Fibroblast of skin of abdomen (primary cell): ENCODE measurements at regions not wholly inside any gene's neighbourhood (a gene's known extent, or its start where the extent isn't known, plus 50 kb on each side); places are given as distances from the start of the nearest gene placed in this dataset.

Source experiments
- DNase-seq: peaks from one replicate; pipeline ENCODE4 v3.0.0-alpha.2; 2013

DNA sequence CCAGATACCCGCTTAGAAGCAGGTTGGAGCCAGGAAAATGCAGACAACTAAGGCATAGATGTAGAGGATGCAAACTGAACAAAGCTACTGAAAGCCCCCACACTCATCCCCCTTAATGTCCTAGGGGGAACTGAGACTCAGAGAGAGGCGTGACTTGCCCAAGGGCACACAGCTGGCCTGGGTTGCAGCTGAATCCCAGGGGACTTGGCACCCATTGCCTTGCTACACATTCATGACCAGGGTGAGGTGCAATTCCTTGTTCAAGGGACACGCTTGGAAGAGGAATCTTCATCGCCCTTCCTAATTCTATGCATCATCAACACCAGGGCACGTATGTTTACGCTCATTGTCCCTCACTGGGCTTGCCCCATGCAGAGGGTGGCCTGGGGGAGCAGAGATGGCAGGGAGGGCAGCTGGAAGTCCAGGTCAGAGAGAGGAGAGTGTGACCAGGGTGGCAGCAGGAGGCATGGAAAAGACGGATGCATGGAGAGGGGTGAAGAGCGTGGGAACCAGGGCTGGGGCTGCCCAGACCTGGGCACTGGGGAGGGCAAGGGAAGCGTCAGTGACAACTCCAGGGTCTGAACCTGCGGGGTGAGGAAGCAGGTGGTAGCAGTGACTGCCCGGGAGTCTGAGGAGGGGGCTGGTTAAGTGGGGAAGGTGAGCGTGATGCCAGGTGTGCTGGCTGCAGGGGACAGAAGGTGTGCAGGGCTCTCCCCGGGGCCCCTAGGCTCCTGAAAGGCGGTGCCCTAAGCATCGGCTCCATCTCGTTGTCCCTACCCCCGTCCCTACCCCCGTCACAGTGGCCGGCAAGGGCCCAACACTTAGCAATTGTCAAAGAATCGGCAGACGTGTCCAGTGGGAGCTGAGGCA, 267.1 kb upstream of the TNRC6C start:
- DNase-seq, result no peak

DNA sequence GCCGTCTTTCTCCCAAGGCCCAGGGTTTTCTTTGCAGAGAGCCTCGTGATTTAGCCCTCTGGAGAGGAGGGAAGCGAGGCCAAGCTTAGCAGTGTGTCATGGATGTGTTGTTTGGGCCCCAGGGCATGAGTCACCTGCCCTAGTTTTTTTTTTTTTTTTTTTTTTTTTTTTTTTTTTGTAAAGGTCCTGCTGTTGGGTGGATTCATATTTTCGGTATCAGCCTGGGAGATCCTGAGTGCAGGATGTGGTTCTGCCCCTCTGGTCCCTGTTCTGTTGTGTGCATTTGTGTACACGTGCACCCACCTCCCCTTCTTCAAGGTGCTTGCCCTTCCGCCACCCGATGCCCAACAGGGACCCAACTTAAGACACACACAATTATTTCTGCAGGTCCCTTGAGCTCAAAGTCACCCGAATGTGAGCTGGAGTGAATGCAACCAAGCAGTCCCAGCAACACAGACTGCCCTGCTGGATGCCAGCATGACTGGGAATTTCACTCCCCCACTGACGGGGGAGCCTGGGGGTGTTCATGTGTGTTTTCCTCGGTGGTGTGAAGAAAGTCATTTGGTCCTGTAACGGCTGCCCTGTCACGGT, 265.8 kb upstream of the TNRC6C start:
- DNase-seq, result no peak

DNA sequence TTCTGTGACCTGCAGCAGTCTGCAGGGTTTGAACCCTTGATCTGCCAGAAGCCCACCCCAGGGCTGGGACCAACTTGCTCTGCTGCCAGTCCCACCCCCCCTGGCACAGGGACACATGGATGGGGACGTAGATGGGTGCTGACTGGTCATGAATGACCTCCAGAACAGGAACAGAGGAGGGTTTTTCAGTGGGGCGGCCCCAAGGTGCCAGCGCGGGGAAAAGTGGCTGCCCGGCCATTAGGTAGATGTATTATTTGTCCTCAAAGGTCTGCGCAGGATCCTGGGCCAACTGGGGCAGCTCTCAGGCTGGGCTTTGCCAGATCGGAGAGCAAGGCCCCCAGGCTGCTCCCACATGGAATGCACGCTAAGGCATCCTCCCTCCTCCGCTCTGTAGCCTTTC, 265.2 kb upstream of the TNRC6C start:
- no peak for DNase-seq

DNA sequence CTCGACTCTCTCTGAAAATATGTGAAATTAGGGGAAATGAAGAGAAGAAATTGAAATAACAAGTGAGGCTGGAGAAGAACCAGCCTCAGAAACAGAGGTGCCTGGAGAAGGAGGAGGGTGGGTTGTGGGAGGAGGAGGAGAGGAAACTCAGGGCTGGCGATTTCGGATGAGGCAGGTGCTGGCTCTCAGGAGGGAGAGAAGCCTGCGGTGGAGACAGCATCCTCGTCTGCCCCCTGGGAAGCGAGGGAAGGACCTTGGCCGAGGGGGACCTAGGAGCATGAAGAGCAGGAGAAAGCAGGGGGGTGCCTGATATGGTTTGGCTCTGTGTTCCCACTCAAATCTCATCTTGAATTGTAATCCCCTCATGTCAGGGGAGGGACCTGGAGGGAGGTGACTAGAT, 264.7 kb upstream of the TNRC6C start:
- DNase-seq, result no peak

DNA sequence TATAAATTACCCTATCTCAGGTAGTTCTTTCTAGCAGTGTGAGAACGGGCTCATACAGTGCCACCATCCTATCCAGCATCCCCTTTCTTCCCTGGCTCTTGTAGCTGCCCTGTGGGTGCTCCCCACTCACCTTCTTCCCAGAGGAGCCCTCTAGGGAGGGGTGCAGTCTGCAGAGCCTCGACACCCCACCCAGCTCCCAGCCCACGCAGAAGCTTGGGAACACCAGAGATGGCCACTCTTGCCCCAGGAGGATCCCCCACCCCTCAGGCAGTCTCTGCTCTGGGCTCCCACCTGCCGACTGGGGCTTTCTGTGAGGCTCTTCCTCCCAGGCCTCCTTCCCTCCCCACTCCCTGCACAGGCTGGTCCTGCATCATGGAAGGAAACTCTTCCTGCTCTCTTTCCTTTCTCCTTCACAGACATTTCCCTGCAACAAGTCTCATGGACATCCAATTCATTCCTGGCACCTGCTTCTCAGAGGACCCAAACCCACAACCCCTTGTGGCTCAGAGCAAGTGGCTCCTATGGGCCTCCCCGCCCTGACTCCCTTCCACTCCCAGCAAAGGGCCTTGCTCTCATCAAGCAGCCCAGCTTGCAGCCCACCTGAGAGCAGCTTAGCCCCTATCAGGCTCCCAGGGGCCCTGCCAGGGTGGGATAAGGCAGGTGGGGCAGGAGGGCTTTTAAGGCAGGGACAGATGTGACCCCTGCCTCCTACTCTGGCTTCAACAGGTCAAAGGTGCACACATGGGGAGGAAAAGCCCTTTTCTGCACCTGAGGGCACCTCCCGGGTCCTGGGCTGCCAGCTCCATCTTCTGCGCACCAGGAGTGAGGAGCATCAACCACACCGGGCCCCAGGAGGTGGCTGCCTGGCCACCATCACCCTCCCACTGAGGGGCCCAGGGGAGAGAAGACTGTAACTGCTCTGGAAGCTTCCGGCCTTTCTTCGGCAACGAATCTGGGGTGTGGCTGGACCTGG, 263.8 kb upstream of the TNRC6C start:
- DNase-seq, result no peak

DNA sequence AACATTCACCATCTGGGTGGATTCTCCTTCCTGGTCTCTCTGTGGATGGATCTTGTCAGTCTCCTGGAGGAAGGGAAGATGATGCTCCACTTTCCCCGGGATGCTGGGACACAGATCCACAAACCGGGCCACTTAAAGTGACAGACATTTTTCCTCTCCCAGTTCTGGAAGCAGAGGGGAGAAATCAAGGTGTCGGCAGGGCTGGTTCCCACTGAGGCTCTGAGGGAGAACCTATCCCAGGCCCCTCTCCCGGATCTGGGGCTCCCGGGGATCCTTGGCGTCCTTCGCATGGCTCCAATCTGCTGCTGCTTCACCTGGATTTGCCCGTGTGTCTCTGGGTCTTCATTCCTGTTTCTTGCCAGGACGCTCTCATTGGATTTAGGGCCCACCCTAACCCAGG, 263.1 kb upstream of the TNRC6C start:
- no peak for DNase-seq

DNA sequence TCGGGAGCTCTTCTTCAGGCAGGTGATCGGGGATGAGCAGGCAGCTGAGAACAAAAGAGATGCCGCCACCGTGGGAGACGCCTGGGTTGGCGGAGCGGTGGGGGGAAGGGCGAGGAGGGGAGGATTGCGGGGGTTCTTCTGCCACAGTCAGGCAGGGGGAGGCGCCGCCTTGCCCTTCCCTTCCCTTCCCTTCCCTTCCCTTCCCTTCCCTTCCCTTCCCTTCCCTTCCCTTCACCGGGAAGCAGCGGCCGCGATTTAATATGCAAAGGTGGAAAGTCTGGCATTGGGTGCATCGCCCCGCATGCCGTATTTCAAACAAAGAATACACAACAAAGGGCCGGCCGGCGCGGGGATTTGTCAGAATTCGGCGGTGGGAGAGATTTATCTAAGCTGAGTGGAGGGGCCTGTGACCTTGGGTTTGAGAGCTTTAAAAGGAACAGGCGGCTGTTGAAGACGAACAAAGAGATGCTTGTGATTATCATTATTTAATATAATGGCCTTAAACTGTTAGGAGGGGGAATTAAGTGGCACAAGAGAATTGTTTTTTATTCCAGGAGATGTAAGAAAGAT, 262.3 kb upstream of the TNRC6C start:
- DNase-seq, result no peak

DNA sequence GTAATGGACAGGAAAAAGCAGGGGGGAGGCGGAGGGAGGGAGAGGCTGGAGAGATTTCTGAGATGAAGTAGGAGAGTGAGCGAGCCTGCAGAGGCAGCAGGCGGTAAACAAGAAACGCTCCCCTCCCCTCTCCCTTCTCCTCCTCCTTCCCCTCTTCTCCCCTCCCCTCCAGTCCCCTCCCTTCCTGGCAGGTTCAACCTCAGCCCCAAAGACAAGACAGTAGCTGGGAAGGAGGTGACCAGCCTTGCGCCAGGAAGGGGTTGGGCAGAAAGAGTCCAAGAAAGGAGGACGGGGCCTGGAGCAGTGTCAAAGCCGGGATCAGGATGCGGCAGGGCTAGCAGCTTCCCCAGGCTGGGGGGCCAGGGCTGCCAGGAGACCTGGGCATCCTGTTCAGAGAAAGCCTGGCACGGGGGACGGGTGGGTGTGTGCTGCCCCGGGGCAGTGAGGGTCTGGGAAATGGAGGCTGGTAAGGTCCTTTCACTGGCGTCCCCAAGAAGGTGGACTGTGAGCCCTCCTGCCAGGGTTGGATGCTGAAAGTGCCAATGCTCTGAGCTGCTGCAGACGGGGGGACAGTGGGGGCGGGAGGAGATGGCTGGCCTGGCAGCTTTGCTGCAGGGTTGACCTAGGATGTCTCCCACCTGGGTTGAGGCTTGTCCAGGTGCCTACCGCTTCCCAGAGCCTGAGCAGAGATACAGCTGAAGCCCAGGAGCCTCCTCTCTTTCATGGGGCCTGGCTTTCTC, 261.6 kb upstream of the TNRC6C start:
- no peak for DNase-seq

DNA sequence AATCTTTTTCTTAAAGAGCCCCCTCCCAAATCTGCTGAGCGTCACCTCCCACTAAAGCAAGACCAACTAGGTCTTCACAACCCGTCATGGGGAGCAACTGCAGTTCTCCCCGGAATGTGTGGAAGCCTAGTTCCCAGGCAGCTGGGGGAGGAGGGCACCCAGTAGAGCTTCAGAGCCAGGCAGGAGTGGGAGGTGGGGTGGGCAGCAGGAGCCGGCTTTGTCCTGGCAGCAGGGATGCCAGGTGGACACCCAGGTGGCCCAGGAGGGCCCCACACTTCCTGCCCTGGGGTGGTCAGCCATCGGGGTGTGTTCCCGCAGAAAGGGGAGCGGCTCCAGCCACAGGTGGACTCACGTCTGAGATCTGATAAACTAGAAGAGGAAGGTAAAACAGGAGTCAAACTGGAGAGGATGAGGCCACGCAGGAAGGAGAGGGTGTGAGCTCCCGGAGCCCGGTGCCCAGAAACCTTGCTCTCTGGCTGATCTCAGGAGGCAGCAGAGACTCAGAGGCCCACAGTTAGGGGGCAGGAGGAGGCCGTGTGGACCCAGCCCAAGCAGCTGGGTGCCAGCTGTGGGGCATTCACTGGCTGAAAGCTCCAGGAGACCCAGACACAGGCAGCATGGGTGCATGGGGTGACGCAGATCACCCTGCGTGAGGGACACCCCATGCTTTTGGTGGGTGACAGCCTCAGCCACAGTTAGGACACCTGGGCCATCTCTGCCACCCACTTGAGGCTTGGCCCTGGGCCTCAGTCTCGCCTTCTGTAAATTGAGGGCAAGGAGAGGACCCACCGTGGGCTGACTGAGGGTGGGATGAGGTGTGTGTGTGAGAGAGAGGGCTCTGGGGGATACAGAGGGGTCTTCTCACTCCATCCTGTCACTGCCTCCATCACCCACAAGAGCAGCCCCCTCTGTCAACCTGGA, 260.8 kb upstream of the TNRC6C start:
- DNase-seq, result no peak

DNA sequence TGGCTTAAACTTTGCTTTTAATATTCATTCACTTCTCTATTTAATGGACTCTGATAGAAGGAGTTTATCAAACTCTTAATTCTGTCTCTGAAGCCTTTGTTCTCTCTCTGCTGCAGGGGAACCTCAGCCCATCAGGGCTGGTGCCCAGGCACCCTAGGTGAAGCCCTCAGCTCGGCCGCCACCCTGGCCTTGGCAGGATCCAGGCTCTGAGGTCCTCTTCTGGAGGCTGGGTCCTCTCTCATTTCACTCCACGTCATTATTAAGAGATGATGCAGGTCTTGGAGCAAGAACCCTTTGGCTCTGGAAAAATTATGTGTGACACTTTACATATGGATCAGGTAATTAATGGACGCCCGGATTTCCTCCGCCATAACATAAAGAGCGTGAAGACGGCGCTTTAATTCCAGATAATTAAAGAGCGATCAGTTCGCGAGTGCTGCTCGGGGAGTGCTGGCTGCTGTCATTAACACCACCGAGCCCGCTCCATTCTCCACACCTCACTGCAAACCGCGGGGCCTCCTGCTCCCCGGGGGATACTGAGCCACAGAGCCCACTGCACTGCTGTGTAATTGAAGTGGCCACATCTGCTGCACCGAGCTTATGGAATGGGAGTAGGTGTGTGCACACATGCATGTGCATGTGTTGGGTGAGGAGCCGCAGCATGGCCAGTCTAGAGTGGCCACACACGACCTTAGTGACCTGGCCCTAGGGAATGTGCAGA, 259.4 kb upstream of the TNRC6C start:
- DNase-seq, result no peak

DNA sequence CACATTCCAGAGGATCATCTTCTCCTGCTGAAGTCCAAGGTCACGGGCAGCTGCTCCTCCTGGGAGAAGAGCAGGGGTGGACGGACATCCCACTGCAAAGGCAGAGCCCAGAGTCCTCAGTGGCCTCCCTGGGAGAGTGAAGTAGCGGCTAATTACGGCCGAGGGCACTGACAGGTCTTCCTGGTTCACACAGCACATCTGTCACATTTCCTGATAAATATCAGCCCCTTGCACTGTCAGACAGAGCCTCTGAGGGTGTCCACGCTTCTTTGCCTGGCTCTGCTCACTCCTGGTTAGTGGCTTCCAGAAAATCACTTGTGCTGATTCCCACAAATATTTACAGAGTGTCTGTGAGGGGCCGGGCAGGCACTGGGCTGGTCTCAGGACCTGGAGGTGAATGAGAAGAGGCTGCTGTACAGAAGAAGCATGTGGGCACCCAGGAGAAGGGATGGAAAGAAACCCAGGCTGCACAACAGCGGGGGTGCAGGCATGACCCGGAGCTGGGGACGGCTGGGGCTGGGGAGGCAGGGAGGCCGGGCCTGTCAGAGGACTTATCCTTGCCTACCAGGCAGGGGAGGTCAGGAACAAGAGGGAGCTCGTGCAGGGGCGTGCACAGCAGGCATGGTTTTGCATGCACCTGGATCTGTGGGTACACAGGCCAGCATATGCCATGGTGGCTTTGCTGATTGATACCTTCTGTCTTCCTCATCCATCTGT, 258.2 kb upstream of the TNRC6C start:
- no peak for DNase-seq

DNA sequence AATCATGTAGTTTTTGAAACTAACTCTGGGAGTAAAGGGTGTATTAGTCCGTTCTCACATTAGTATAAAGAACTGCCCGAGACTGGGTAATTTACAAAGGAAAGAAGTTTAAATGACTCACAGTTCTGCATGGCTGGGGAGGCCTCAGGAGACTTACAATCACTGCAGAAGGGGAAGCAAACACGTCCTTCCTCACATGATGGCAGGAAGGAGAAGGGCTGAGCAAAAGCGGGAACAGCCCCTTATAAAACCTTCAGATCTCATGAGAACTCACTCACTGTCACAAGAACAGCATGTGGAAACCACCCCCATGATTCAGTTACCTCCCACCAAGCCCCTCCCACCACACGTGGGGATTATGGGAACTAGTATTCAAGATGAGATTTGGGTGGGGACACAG, 256.5 kb upstream of the TNRC6C start:
- no peak for DNase-seq

DNA sequence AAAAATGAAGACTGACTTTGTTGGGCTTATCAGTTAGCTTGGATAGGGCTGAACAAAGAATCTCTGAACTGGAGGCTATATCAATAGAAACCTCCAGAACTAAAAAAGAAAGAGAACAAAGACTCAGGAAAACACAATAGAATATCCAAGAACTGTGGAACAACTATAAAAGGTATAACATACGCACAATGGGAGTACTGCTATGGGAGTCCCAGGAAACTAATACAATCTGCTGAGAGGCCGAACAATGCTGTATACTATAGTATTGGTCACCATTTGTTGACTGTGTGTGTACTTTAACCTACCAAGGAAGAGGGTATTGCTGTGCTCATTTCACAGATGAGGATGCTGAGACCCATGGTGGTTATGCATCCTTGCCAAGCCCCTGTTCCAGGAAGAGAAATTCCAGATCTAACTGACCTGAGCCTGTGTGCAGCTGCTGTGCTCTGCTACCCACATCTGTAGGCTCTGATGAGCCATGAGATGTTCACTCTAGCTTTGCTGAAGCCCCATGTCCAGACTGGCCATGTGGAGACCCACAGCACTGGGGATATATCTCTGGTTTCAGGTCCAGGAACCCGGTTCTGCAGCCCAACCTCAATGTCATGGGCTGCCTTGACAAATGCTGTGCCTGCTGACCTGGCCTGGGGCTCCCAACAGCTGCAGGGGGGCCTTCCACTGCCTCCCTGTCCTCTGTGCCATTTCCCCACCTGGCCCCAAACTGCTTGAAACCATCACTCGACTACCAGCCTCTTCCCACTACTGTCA, 254.3 kb upstream of the TNRC6C start:
- no peak for DNase-seq

DNA sequence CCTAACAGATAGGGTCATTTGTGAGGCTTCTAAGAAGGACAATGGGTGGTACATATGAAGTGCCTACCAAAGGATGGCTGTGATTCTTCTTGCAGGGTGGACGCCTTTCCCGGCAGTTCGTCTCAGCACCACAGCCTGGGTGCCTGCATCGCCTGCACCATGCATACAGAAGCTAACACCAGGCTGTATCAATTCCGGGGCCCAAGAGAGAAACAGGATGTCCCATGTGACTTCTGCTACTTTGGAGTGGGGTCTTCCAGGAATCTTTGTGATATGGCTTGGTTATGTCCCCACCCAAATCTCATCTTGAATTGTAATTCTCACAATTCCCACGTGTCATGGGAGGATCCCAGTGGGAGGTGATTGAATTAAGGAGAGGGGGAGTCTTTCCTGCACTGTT, 251.6 kb upstream of the TNRC6C start:
- DNase-seq, result no peak

DNA sequence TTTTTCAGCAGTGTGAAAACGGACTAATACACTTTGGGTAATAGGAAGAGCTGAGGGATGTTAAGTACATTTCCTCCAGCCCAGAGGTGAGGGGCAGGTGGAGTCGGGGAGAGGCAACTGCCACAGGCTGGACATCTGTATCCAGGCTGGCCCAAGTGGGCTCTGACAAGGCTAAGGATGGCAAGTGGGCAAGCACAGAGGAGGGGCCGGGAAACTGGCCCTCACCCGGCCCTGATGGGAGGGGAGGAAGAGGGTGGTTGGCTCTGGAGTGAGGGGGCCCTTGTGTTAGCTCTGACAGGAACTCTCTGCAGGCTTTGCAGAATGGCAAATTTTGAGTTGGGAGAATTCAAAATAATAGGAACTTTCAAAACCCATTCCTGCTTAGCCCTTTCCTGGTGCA, 251.0 kb upstream of the TNRC6C start:
- DNase-seq, result no peak

DNA sequence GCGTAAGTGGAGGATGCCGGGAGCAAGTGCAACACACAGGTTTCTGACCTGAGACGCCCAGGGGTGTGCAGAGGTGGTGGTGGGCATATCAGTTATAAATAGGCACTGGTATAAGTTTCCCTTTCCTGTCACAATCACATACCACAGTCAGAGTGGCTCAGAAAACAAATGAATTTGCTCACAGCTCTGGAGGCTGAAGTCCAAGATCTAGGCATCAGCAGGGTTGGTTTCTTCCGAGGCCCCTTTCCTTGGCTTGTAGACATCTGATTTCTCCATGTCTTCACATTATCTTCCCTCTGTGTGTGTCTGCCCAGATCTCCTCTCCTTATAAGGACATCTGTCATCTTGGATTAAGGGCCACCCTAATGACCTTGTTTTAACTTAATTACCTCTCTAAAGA, 250.5 kb upstream of the TNRC6C start:
- no peak for DNase-seq

DNA sequence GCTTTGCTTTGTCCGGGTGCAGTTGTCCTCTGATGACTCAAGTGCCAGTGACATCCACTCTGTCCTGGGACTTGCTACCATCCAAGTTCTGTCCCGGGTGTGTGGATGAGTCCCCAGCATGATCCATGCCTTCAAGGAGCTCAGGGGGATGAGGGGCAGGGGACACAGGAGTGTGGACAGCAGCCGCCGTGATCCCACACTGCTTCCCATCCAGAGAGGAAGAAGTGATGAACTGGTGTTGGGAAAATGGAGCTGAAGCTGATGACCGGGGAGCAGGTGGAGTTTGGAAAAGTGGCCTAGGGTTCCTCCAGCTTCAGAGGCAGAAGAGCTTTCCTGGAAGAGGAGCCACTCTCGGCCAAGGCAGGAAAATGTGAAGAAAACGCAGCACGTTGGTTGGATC, 249.6 kb upstream of the TNRC6C start:
- DNase-seq, result no peak

DNA sequence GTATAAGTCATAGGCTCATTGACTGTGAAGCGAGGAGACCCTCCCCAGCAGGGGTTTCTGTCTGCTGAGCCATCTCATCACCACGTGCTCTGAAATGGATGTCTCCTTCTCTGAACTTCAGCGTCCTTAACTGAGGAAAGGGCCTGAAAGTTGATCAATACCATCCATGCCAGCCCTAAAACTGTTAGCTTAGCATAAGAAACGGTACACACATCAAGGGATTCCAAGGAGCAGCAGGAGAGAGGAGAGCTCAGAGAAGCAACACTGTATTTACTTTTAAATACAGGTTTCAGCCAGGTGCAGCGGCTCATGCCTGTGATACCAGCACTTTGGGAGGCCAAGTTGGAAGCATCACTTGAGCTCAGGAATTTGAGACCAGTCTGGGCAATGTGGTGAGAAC, 248.9 kb upstream of the TNRC6C start:
- DNase-seq, result no peak

DNA sequence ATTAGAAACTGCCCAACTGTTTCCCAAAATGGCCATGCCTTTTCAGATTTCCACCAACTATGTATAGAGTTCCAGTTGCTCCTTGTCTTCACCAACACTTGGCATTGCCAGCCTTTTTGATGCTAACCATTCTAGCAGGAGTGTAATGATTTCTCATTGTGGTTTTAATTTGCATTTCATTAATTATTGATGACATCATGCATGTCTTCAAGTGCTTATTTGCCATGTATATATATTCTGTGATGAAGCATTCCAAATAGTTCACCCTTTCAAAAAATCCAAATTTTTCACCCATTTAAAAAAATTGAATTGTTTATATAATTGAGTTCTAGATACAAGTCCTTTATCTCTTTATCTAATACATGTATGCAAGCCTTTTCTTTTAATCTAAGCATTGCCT, 245.9 kb upstream of the TNRC6C start:
- no peak for DNase-seq
